ENCODE measurements at regions not wholly inside any gene's neighbourhood (a gene's known extent, or its start where the extent isn't known, plus 50 kb on each side); places are given as distances from the start of the nearest gene placed in this dataset.

GRCh38 chr2:194345347-194345746 lies 1311.7 kb upstream of the SLC39A10 start:
- POLR2A ChIA-PET = no interaction called here
- ATAC-seq (ENCODE audit: low read depth) = no peak
- Histone ChIP-seq H2AFZ (ENCODE audit: insufficient read depth, low read depth, low read length, poor library complexity, severe bottlenecking) (no peak overlapping the region), H3K36me3 (replicated peaks in 1 of 2; ENCODE audit: control extremely low read depth in 1 of 2, control insufficient read depth in 1 of 2, extremely low read depth in 1 of 2, insufficient read depth in 2 of 2, low read length in 1 of 2) (no peaks in the 10 kb centered on the region), H3K9ac (ENCODE audit: low read length) (no peak overlapping the region), H3K27ac (ENCODE audit: low read length in 2 of 2) (no peak overlapping the region), H3K9me3 (ENCODE audit: control extremely low read depth in 1 of 3, control insufficient read depth in 2 of 3, insufficient read depth in 1 of 3, low read length in 2 of 3) (no peaks in the 10 kb centered on the region), H3K4me3 (ENCODE audit: control extremely low read depth in 1 of 5, extremely low read depth in 1 of 5, insufficient read depth in 1 of 5, low read depth in 2 of 5, low read length in 4 of 5) (no peak overlapping the region), H4K20me1 (ENCODE audit: control insufficient read depth, insufficient read depth, low read length, poor library complexity, severe bottlenecking) (no peaks in the 10 kb centered on the region), H3K27me3 (replicated peaks in 1 of 4; ENCODE audit: control extremely low read depth in 1 of 4, control insufficient read depth in 3 of 4, insufficient read depth in 4 of 4, low read length in 3 of 4) (no peaks in the 10 kb centered on the region), H3K4me2 (replicated peaks; ENCODE audit: low read depth, low read length, poor library complexity, severe bottlenecking) (no peak overlapping the region), H3K4me1 (ENCODE audit: control insufficient read depth in 2 of 2, insufficient read depth in 2 of 2, low read length in 2 of 2) (no peaks in the 10 kb centered on the region), H3K79me2 (ENCODE audit: control insufficient read depth, insufficient read depth, low read length) (no peaks in the 10 kb centered on the region)
- H3K27ac Mint-ChIP-seq = no peak overlapping the region
- H3K4me1 Mint-ChIP-seq = no peaks in the 10 kb centered on the region
- H3K4me3 Mint-ChIP-seq = no peak overlapping the region
- WGBS (ENCODE audit: insufficient coverage) = no CpG with 5 or more reads among the region's 2 CpGs
- H3K9me3 Mint-ChIP-seq (ENCODE audit: insufficient read depth) = no peaks in the 10 kb centered on the region
- no peaks in the 10 kb centered on the region for H3K27me3 Mint-ChIP-seq
- CTCF ChIA-PET = no interaction called here
- no peak for DNase-seq
- intact Hi-C loops (cut with micrococcal nuclease) = no loop called here
- no peak for TF ChIP-seq EZH2 (IDR thresholded peaks at IDR 0.05; ENCODE audit: borderline replicate concordance, insufficient read depth, low read depth, low read length, poor library complexity, severe bottlenecking)

GRCh38 chr2:194343167-194343566 lies 1313.9 kb upstream of the SLC39A10 start:
- ChIA-PET POLR2A (no interaction called here), CTCF (no interaction called here)
- Histone ChIP-seq H3K9me3 (ENCODE audit: control extremely low read depth in 1 of 3, control insufficient read depth in 2 of 3, insufficient read depth in 1 of 3, low read length in 2 of 3) (no peaks in the 10 kb centered on the region), H3K36me3 (replicated peaks in 1 of 2; ENCODE audit: control extremely low read depth in 1 of 2, control insufficient read depth in 1 of 2, extremely low read depth in 1 of 2, insufficient read depth in 2 of 2, low read length in 1 of 2) (no peaks in the 10 kb centered on the region), H3K27me3 (replicated peaks in 1 of 4; ENCODE audit: control extremely low read depth in 1 of 4, control insufficient read depth in 3 of 4, insufficient read depth in 4 of 4, low read length in 3 of 4) (no peaks in the 10 kb centered on the region), H3K4me3 (ENCODE audit: control extremely low read depth in 1 of 5, extremely low read depth in 1 of 5, insufficient read depth in 1 of 5, low read depth in 2 of 5, low read length in 4 of 5) (no peak overlapping the region), H3K27ac (ENCODE audit: low read length in 2 of 2) (no peak overlapping the region), H3K79me2 (ENCODE audit: control insufficient read depth, insufficient read depth, low read length) (no peaks in the 10 kb centered on the region), H3K9ac (ENCODE audit: low read length) (no peak overlapping the region), H4K20me1 (ENCODE audit: control insufficient read depth, insufficient read depth, low read length, poor library complexity, severe bottlenecking) (no peaks in the 10 kb centered on the region), H2AFZ (ENCODE audit: insufficient read depth, low read depth, low read length, poor library complexity, severe bottlenecking) (no peak overlapping the region), H3K4me1 (ENCODE audit: control insufficient read depth in 2 of 2, insufficient read depth in 2 of 2, low read length in 2 of 2) (no peaks in the 10 kb centered on the region), H3K4me2 (replicated peaks; ENCODE audit: low read depth, low read length, poor library complexity, severe bottlenecking) (no peak overlapping the region)
- Mint-ChIP-seq H3K4me3 (no peak overlapping the region), H3K27ac (no peak overlapping the region), H3K9me3 (ENCODE audit: insufficient read depth) (no peaks in the 10 kb centered on the region), H3K27me3 (no peaks in the 10 kb centered on the region), H3K4me1 (no peaks in the 10 kb centered on the region)
- intact Hi-C loops (cut with micrococcal nuclease) = no loop called here
- DNase-seq = no peak
- no peak for ATAC-seq (ENCODE audit: low read depth)
- TF ChIP-seq EZH2 (IDR thresholded peaks at IDR 0.05; ENCODE audit: borderline replicate concordance, insufficient read depth, low read depth, low read length, poor library complexity, severe bottlenecking) = no peak
- TF ChIP-seq CTCF (IDR thresholded peaks at IDR 0.05) = no peak
- WGBS (ENCODE audit: insufficient coverage) = no CpG with 5 or more reads among the region's 3 CpGs

All from B cell (primary cell).